GM12865 (cell line): ENCODE measurements at regions not wholly inside any gene's neighbourhood (a gene's known extent, or its start where the extent isn't known, plus 50 kb on each side); places are given as distances from the start of the nearest gene placed in this dataset.

ENCODE experiments used
- DNase-seq: peaks from one replicate; pipeline ENCODE4 v3.0.0; 2010; ENCODE audit warnings: low read depth
- H3K4me3 ChIP-seq: 2 replicates; pipeline ENCODE4 v1.5.1; 2011; ENCODE audit warnings: mild to moderate bottlenecking, low read depth, low read length, control low read depth
- TF ChIP-seq, protein P1 (sequence below): IDR thresholded peaks from 2 replicates; pipeline ENCODE4 v1.5.1; 2011; ENCODE audit warnings: low read length, control low read depth, low read depth, inconsistent platforms; ENCODE audit not compliant: insufficient read depth; ENCODE audit errors: missing control alignments

DNA sequence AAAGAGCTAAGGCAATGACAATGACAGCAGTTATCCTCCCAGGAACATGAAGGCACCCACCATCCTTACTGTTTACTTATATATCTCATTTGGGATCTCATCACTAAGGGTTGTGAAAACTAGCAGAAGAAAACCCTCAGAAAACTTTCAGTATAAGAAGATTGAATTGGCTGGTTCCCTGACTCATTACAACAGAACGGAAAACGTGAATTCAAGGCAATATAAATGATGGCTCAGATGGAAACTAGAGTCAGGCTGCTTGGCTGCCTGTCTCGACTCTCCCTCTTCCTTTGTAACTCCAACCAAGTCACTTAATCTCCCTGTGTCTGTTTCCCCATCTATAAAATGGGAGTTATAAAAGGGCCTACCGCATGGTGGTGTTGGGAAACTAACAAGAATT, 387.1 kb upstream of the JARID2 start:
- TF ChIP-seq, protein P1, sequence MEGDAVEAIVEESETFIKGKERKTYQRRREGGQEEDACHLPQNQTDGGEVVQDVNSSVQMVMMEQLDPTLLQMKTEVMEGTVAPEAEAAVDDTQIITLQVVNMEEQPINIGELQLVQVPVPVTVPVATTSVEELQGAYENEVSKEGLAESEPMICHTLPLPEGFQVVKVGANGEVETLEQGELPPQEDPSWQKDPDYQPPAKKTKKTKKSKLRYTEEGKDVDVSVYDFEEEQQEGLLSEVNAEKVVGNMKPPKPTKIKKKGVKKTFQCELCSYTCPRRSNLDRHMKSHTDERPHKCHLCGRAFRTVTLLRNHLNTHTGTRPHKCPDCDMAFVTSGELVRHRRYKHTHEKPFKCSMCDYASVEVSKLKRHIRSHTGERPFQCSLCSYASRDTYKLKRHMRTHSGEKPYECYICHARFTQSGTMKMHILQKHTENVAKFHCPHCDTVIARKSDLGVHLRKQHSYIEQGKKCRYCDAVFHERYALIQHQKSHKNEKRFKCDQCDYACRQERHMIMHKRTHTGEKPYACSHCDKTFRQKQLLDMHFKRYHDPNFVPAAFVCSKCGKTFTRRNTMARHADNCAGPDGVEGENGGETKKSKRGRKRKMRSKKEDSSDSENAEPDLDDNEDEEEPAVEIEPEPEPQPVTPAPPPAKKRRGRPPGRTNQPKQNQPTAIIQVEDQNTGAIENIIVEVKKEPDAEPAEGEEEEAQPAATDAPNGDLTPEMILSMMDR, result no peak
- DNase-seq, result no peak
- H3K4me3 ChIP-seq, result no peak overlapping the region

DNA sequence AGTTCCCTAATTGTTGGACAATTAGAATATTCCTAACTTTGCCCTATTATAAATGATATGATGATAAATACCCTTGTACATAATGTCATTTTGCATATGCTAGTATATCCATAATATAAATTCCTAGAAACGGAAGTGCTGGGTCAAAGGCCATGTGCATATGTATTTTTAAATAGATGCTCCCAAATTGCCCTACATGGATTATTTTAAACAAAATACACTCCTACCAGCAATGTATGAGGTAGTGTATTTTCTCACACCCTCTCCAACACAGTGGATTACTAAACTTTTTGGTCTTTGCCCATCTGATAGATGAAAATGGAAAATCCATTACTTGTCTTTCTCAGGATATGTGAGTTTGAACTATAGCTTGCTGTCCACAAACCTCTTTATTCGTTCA, 385.1 kb upstream of the JARID2 start:
- no peak overlapping the region for H3K4me3 ChIP-seq
- TF ChIP-seq, protein P1, result no peak
- no peak for DNase-seq

DNA sequence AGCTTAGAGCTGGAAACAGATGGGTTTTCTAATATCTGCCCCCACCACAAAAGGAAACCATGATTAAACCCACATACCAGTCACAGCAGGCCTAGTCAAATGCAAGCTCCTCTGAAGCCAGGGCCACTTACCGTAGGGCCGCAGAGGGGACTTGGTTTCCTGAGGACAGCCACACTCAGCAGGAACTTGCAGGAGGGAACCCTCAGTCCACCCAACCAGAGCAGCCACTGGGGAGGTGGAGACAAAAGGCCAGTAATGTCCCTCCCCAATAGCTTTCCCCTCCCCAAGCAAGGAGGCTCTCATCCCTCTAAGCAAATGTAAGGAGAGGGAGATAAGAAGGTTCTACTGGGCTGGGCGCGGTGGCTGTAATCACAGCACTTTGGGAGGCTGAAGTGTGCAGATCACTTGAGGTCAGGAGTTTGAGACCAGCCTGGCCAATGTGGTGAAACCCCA, 384.4 kb upstream of the JARID2 start:
- TF ChIP-seq, protein P1, result no peak
- no peak overlapping the region for H3K4me3 ChIP-seq
- DNase-seq, result peak; percentile 21

DNA sequence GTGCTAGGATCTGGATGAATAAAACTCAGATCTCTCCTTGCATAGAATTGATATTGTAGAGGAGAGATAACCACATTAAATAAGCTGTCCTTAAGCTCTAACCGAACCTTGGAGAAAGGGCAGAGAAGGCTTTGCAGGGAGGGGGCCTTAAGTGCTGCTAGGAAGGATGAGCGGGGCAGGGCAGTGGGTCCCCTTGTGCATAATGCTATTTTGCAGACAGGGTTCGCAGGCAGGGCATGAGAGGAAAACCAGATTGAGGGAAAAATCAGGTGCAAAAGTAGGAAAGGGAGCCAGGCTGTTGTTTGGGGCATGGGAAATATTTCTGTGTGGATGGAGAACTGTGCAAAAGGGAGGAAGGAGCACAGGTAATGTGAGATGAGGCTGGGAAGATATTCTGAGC, 383.0 kb upstream of the JARID2 start:
- DNase-seq, result no peak
- no peak overlapping the region for H3K4me3 ChIP-seq
- TF ChIP-seq, protein P1, result no peak

DNA sequence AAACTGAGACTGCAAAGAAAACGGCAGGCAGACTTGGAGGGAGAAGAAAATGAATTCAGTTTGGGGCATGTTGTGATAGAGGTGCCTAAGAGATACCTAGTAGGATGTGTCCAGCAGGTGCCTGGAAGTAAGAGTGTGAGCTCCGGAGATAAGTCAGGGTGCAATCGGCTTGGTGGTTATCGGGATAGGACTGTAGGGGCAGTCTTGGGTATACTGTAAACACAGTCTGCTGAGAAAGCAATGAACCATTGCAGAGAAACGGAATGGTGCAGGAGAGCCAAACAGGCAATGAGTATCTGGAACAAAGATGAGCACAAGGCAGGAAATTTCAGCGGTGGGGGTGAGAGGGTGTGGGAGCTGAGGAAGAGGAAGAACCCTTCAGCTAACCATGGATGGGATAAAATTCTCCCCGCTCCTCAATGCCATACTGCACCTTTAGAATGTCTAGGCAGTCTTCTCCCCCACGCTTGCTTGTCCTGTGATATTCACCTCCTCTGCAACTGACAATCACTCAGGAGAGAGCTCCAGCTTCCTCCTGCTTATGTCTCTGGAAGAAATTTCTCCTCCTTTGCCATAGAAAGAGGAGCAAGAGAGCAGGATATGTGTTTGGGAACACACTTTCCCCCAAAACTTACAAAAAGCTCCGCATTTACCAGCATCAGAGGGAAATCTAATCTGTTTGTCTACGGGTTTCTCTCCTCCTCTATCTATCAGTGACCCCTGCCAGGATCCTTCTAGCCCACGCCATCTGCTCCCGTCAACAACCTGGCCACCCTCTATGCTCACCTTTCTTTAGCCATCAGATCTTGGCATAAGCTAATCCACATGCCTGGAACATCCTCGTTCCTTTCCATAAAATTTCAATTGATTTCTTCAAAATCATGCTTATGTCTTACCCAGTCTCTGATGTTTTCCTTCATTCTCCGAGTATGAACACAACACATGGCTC, 381.7 kb upstream of the JARID2 start:
- TF ChIP-seq, protein P1, result no peak
- H3K4me3 ChIP-seq, result no peak overlapping the region
- DNase-seq, result no peak

DNA sequence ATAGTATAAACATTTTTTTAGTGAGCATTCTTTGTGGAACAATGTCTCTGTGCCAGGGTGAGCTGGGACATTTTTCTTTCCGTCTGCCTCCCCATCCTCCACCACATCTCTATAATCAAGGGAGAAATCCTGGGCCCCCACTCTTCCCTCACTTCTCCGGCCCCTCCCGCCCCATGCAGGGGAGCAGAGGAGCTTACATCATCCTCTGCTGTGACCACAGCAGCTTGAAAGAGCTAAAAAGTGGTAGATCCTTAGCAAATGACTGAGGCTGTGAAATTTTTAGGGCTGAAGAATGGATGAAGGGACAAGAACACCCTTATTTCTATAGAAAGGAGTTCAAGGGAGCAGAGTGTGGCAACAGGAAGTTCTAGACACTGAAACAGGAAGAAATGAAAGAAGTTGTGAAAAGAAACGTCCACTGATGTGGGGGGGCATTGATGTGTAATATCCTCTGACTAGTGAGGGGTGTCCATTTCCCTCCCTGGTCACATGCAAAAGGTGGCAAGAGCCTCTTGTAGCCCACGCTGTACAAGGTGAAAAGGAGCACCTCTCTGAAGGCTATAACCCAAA, 380.3 kb upstream of the JARID2 start:
- DNase-seq, result peak; percentile 28
- H3K4me3 ChIP-seq, result no peak overlapping the region
- TF ChIP-seq, protein P1, result no peak

DNA sequence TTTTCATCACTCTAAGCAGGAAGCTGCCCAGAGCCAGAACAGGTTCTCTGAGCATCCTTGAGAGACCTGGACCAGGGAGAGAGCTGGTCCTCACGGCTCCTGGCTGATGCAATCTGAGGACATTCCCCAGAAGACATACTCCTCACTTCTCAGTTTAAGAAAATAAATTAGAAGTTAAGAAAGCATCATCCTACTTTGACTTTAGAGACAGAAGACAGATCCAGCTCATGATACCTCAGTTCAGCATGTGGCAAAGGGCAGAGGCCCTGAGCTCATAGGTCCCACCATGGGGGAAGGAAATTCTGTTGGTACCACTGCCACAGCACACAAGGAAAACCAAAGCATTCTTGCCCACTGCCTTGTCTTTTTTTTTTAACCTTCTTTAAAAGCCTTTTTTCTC, 378.1 kb upstream of the JARID2 start:
- no peak overlapping the region for H3K4me3 ChIP-seq
- DNase-seq, result no peak
- TF ChIP-seq, protein P1, result no peak
